OCI-LY7 (cell line): ENCODE measurements at regions not wholly inside any gene's neighbourhood (a gene's known extent, or its start where the extent isn't known, plus 50 kb on each side); places are given as distances from the start of the nearest gene placed in this dataset. TPM values are rescaled to one million over a fixed set of nuclear protein-coding genes. Genes with fewer than 3 reads are reported as not detected.

Experiments used
- BruUV-seq: library from RNA; stranded (reverse); fragments of 400-500 nt; replicated peaks from 2 replicates; lab custom pipeline; 2021; lab: Mats Ljungman, UMichigan
- CTCF ChIA-PET: fragments of 300-600 bp; sonication (Branson Sonifier 250); formaldehyde crosslinking; loops from one replicate; lab custom pipeline; 2022; ENCODE audit warnings: antibody characterized with exemption; ENCODE audit not compliant: unreplicated experiment; lab: Charles Lee
- POLR2A ChIA-PET: fragments of 300-600 bp; sonication (Branson Sonifier 250); formaldehyde crosslinking; loops from one replicate; lab custom pipeline; 2022; ENCODE audit warnings: antibody characterized with exemption; lab: Charles Lee
- DNase-seq: peaks from one replicate; pipeline ENCODE4 v3.0.0-alpha.2; 2015; ENCODE audit warnings: low spot score
- H2AFZ ChIP-seq: fragments of 200-600 bp; sonication (generic), shearing (Covaris generic); 2 replicates; pipeline ENCODE4 v1.6.1; 2014; ENCODE audit warnings: mild to moderate bottlenecking, antibody characterized with exemption, low read length, moderate library complexity
- H3K27ac ChIP-seq: fragments of 200-600 bp; sonication (generic); 2 replicates; pipeline ENCODE4 v1.5.1; 2014; ENCODE audit warnings: mixed run types, low read depth, mild to moderate bottlenecking, moderate library complexity, low read length, inconsistent platforms; ENCODE audit not compliant: poor library complexity, severe bottlenecking
- H3K36me3 ChIP-seq: fragments of 200-600 bp; sonication (generic); 2 replicates; pipeline ENCODE4 v1.6.1; 2014; ENCODE audit warnings: mild to moderate bottlenecking, antibody characterized with exemption, low read length, moderate library complexity, mixed read lengths; ENCODE audit not compliant: insufficient read depth
- H3K4me1 ChIP-seq: fragments of 200-600 bp; sonication (generic); 2 replicates; pipeline ENCODE4 v1.5.1; 2014; ENCODE audit warnings: mild to moderate bottlenecking, low read length; ENCODE audit not compliant: insufficient read depth, poor library complexity, severe bottlenecking
- H3K4me2 ChIP-seq: fragments of 200-600 bp; sonication (generic); 2 replicates; pipeline ENCODE4 v1.6.1; 2014; ENCODE audit warnings: mild to moderate bottlenecking, low read length
- H3K4me3 ChIP-seq: fragments of 200-600 bp; sonication (generic); 2 replicates; pipeline ENCODE4 v1.5.1; 2014; ENCODE audit warnings: mild to moderate bottlenecking, low read depth, low read length; ENCODE audit not compliant: poor library complexity, severe bottlenecking
- H3K79me2 ChIP-seq: fragments of 200-600 bp; sonication (generic); 2 replicates; pipeline ENCODE4 v1.6.1; 2016; ENCODE audit warnings: low read depth, mild to moderate bottlenecking, low read length, moderate library complexity, mixed read lengths; ENCODE audit not compliant: insufficient read depth
- H3K9me2 ChIP-seq: fragments of 200-600 bp; sonication (generic); 2 replicates; pipeline ENCODE4 v1.6.1; 2016; ENCODE audit warnings: mild to moderate bottlenecking, low read length, mixed read lengths; ENCODE audit not compliant: insufficient read depth
- H3K9me3 ChIP-seq: fragments of 200-600 bp; sonication (generic); 2 replicates; pipeline ENCODE4 v1.6.1; 2014; ENCODE audit warnings: mild to moderate bottlenecking, mixed run types, low read length, mixed read lengths
- H4K20me1 ChIP-seq: fragments of 200-600 bp; sonication (generic); 2 replicates; pipeline ENCODE4 v1.6.1; 2014; ENCODE audit warnings: mild to moderate bottlenecking, antibody characterized with exemption, low read length, moderate library complexity, mixed read lengths; ENCODE audit not compliant: insufficient read depth
- CTCF ChIP-seq: fragments of 200-600 bp; sonication (generic); conservative IDR thresholded peaks from 2 replicates; pipeline ENCODE4 v1.5.1; 2014; ENCODE audit warnings: mild to moderate bottlenecking, antibody characterized with exemption, low read length, moderate library complexity, mixed read lengths
- EZH2phosphoT487 ChIP-seq: fragments of 200-600 bp; sonication (generic); IDR thresholded peaks from 2 replicates; pipeline ENCODE4 v1.6.1; 2018; ENCODE audit warnings: low read depth, borderline replicate concordance, mild to moderate bottlenecking, mixed run types, antibody characterized with exemption, low read length, moderate library complexity, mixed read lengths
- intact Hi-C: fragments of 100-400 bp; cut with micrococcal nuclease; formaldehyde crosslinking; loops from one replicate; pipeline ENCODE4 v1.10.0; 2022; ENCODE audit not compliant: unreplicated experiment
- small RNA-seq: library from RNA; depleted of rRNA; stranded (forward); fragments of <200 nt; gene quantifications from one replicate; pipeline ENCODE3, GENCODE V24; 2014

GRCh38 chr20:24039196-24039595, 50.6 kb upstream of the GGTLC1 start:
- intact Hi-C loops = no loop called here
- TF ChIP-seq EZH2phosphoT487 (no peak), CTCF (no peak)
- Histone ChIP-seq H3K4me3 (no peak overlapping the region), H2AFZ (no peak overlapping the region), H4K20me1 (no peaks in the 10 kb centered on the region), H3K9me3 (no peaks in the 10 kb centered on the region), H3K4me2 (no peak overlapping the region), H3K36me3 (no peaks in the 10 kb centered on the region), H3K79me2 (no peaks in the 10 kb centered on the region), H3K9me2 (no peaks in the 10 kb centered on the region), H3K27ac (no peak overlapping the region), H3K4me1 (no peaks in the 10 kb centered on the region)
- no TSS peak for BruUV-seq
- ChIA-PET POLR2A (no interaction called here), CTCF (no interaction called here)
- no peak for DNase-seq

Small RNA genes in the stretch of these regions (small RNA-seq; reads per million reads assigned to genes)
- not detected for gene RNU1-23P
